ENCODE measurements at regions not wholly inside any gene's neighbourhood (a gene's known extent, or its start where the extent isn't known, plus 50 kb on each side); places are given as distances from the start of the nearest gene placed in this dataset.

DNA sequence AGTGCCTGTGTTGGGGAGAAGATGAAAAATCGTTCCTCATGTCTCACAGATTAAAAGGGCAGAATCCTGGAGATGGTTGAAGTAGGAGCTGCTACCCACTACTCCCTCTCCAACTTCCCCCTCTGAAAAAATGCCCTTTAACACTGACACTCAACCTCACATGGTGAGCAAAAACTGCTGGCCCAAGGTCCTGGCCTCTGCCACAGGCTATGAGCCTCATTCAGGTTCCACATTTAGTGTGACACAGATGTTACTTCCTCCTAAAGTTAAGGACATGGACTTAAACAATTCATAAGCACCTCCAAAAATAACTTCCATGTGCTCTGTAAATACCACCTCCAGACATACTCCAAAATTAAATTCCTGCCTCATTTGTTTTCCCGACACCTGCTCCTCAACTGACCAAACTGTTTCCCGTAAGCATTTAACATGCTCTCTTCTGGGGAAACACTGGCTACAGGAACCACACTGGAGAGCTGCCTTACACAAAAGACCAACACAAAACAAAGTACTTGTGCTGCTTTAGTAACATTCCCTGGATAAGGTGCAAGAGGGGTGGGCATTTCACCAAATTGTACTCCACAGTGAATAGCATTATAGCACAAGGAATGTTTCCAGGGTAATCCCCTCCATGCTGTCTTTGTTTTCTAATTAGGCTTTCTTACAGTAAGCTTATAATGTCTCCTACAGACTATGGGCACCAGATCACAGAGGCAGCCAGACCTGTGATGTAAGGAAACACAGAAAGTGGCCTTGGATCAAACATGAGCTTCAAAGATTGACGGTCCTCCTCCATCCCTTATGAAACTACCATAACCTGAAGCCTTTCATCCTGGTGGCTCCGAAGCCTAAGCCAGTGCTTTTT, 57.0 kb downstream of the PHLDA1 start:
- no peak for DNase-seq (ENCODE audit: low spot score)

DNA sequence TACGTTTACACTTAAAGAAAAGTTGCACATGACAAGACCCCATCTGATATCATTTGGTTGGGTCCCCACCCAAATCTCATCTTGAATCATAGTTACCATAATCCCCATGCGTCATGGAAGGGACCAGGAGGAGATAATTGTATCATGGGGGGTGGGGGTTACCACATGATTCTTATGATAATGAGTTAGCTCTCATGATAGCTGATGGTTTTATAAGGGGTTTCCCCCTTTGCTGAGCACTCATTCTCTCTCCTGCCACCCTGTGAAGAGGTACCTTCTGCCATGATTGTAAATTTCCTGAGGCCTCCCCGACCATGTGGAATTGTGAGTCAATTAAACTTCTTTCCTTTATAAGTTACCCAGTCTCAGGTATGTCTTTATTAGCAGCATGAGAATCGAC, 60.3 kb downstream of the PHLDA1 start:
- DNase-seq (ENCODE audit: low spot score) = no peak

DNA sequence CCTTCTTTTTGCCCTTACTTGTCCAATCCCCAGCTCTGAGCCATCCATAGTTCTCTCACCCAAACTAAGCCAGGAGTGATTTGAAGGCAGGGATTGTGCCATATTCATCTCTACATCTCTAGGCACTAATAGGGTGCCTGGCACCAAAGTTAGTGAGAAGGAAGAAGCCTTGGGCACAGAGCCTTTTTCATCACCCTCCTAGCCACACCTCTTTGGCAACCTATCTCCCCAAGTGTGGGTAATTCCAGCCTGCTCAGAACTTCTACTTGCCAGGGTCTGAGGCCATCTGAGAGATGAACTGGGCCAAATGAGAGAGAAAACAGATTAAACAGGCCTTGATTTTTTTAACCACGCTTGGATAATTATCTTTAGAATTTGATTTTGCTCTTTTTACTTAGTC, 61.3 kb downstream of the PHLDA1 start:
- no peak for DNase-seq (ENCODE audit: low spot score)

GRCh38 chr12:75969768-75970167, 61.8 kb downstream of the PHLDA1 start:
- DNase-seq (ENCODE audit: low spot score) = no peak

GRCh38 chr12:75965661-75966060, 65.9 kb downstream of the PHLDA1 start:
- no peak for DNase-seq (ENCODE audit: low spot score)

DNA sequence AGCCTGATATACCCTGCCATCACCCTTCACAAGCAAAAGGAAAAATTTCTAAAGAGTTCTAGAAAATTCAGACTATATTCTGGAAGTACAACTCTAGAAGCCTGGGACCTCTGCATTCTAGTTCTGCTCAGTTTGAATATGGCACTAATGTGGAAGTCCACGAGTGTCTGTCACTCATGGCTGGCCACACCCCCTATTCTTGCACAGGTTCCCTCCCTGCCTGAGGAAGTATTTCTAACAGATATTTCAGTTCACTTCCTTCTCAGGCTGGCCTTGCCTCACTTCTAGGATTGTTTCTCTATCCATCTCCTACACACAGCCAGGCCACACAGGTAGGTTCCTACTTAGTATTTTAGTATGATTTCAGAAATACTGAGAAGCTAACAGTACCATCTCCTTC, 67.4 kb downstream of the PHLDA1 start:
- DNase-seq (ENCODE audit: low spot score) = no peak

- DNase-seq (ENCODE audit: low spot score) = no peak
These were observed 69.7 kb downstream of the PHLDA1 start for GRCh38 chr12:75961878-75962277.

DNA sequence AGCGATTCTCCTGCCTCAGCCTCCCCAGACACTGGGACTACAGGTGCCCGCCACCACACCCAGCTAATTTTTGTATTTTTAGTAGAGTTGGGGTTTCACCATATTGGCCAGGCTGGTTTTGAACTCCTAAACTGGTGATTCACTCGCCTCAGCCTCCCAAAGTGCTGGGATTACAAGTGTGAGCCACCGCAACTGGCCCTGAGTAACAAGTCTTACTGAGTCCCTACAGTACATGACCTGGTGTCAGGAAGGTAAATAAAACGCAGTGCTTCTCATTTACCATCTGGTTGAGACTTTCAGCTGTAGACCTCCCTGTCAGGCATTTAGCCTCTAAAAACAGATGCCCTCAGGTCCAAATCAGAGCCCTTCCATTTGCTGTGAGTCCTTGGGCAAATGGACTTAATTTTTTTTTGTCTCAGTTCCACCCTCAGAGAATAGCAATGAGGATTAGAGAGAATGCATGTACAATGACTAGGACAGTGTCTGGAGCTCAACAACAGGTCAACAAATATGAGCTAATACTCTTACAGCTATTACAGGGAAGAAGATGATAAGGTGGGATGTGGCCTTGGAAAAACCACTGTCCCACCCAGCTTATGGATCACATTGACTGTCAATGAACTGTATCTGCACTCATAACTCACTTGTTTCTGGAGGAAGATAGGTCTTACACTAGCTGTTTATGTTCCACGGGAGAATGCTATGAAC, 70.5 kb downstream of the PHLDA1 start:
- no peak for DNase-seq (ENCODE audit: low spot score)

DNA sequence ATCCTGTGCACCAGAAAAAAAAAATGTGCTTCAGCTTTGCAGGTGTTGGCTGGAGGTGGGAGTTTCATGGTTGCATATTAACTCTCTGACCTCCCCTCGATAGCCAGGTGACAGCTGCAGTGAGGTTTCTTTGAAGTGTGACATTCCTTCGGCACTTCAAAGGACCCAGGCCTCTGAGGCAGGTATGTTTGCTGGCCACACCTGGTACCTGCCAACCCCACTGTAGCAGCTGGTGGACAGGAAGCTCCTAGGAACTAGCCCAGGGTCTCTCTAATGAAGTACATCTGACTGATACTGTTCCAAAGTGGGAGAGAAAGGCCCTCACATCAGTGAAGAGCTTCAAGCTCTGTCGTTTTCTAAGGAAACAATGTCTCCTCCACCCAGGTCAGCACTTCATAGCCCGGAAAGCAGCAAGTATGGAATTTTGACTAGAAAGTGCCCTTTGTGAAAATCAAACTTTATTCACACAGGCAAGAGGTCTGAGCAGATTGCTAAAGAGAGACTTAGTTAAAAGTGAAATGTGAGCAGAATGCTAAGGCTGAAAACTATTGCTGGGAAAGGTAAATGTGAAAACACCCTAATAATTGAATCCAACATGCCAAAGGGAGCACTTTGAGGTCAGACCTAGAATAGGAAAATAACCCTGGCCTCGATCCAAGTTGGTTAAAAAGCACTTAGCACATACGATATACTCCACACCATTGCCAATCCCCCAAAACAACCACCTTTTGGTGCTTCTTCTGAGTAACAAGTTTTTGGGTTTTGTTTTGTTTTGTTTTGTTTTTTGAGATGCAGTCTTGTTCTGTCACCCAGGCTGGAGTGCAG, 71.3 kb downstream of the PHLDA1 start:
- DNase-seq (ENCODE audit: low spot score) = no peak

- DNase-seq (ENCODE audit: low spot score) = no peak
These were observed 72.1 kb downstream of the PHLDA1 start for GRCh38 chr12:75959506-75959905.

DNA sequence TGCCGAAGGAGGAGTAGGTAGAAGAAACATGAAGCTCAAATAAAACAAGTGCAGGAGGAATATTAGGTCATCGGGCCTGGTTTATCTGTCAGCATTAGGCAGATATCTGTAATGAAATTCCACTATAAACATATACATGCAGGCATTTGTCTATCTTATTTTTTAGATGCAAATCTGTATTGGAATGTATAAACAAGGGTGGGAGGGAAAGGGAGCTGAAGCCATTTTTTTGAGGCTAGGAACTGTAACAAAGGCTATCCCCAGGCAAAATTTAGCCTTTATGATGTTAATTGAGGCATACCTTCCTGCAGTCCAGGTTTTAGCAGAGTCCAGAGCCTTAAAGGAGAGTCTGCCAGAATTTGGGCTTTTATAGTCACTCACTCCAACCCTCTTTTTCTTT, 72.5 kb downstream of the PHLDA1 start:
- no peak for DNase-seq (ENCODE audit: low spot score)

- DNase-seq (ENCODE audit: low spot score) = no peak
These were observed 76.3 kb downstream of the PHLDA1 start for GRCh38 chr12:75955251-75955650.

DNA sequence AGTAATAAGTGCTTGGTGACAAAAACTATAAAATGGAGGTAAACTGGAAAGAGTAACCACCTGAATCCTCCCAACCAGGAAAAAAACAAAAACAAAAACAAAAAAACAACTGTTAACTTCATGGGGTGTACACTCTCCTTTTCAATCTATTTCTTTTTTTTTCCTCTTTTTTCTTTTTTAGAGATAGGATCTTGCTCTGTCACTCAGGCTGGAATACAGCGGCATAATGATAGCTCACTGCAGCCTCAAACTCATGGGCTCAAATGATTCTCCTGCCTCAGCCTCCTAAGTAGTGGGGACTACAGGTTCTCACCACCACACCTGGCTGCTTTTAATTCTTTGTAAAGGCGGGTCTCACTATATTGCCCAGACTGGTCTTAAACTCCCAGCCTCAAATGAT, 76.8 kb downstream of the PHLDA1 start:
- DNase-seq (ENCODE audit: low spot score) = no peak

- DNase-seq (ENCODE audit: low spot score) = peak; percentile 89
These were observed 77.5 kb downstream of the PHLDA1 start for GRCh38 chr12:75954041-75954440.

GRCh38 chr12:75953312-75953906, 78.2 kb downstream of the PHLDA1 start:
- peak; percentile 27 for DNase-seq (ENCODE audit: low spot score)

GRCh38 chr12:75951399-75952278, 79.9 kb downstream of the PHLDA1 start:
- peak; percentile 37 for DNase-seq (ENCODE audit: low spot score)

DNA sequence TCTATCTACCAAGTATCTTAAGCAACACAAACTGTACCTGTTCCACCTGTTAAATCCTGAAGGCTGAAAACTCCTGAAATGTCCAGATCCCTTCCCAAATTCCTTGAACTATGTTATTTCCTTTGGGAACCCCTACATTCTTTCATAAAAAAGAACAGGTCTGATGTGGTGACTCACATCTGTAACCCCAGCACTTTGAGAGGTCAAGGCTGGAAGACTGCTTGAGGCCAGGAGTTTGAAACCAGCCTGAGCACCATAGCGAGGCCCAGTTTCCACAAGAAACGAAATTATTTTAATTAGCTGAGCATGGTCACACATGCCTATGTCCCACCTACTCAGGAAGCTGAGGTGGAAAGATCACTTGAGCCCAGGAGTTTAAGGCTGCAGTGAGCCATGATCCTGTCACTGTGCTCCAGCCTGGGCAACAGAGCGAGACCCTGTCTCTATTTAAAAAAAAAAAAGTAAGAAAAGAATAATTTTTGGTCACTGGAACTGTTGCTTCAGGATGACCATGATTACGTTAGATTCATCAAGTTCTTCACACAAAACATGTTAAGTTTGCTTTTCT, 84.3 kb downstream of the PHLDA1 start:
- DNase-seq (ENCODE audit: low spot score) = no peak

GRCh38 chr12:75945581-75945980, 86.0 kb downstream of the PHLDA1 start:
- DNase-seq (ENCODE audit: low spot score) = no peak

DNA sequence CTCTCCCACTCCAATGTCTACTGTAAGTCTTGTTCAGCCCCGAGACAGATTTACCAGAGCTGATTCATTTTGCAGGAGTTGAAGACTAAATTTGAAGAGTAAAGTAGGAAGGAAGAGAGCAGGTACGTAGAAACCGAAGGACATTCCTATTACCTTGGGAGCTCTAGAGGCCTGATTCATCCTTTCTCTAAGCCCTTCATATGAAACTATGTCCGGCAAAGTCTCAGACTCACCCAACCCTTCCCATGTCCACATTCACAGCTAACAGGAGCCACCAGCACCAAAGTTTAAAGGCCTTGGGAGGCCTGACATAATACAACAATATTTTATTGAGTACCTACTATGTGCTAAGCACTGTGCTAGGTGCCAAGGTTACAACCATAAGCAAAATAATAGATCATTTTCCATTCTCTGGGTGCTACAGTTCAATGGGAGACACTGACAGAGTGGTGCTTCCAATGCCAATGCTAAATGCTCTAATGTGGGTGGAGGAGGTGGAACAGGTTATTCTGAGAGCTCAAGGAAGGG, 86.6 kb downstream of the PHLDA1 start:
- no peak for DNase-seq (ENCODE audit: low spot score)

All from A172 (cell line).